ENCODE measurements at regions not wholly inside any gene's neighbourhood (a gene's known extent, or its start where the extent isn't known, plus 50 kb on each side); places are given as distances from the start of the nearest gene placed in this dataset.

DNA sequence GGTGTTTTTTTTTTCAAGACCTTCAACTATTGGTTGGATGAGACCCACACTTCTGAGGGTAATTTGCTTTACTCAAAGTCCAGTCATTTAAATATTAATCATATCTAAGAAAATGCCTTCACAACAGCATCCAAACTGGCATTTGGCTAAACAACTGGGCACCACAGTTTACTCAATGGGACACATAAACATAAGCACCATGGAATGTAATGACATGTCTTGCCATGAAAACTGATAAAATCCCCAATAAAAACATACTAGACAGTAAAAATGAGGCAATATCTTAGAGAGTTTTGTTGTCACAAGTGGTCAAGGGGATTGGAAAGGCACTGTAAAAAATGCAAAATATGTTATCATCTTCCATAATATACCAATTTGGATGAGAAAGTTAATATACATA is 838.8 kb upstream of the ADAMTS5 start:
- no peak overlapping the region for H3K4me3 ChIP-seq (ENCODE audit: low read depth, low read length)

DNA sequence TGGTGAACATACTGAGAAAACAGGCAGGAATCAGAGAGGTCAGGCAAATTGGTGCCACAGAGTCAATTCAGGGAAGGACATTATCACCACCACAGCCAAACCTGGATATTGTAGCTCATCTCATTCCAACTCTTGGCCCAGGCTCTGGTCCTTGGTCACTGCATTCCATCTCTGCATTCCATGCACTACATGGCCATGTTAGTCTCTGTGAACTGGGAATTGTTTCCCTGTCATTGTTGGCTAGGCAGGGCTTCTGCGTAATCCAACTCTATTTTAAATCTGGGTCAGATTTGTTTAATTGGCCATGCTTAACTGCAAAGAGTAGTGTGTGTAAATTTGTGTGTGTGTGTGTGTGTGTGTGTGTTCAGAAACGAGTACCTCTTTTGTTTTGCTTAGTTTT is 837.6 kb upstream of the ADAMTS5 start:
- TF ChIP-seq, protein P1, sequence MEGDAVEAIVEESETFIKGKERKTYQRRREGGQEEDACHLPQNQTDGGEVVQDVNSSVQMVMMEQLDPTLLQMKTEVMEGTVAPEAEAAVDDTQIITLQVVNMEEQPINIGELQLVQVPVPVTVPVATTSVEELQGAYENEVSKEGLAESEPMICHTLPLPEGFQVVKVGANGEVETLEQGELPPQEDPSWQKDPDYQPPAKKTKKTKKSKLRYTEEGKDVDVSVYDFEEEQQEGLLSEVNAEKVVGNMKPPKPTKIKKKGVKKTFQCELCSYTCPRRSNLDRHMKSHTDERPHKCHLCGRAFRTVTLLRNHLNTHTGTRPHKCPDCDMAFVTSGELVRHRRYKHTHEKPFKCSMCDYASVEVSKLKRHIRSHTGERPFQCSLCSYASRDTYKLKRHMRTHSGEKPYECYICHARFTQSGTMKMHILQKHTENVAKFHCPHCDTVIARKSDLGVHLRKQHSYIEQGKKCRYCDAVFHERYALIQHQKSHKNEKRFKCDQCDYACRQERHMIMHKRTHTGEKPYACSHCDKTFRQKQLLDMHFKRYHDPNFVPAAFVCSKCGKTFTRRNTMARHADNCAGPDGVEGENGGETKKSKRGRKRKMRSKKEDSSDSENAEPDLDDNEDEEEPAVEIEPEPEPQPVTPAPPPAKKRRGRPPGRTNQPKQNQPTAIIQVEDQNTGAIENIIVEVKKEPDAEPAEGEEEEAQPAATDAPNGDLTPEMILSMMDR (IDR thresholded peaks at IDR 0.05; ENCODE audit: borderline replicate concordance, insufficient read depth, low read depth, low read length), result no peak

More for the DNA sequence above, 838.8 kb upstream of the ADAMTS5 start:
- TF ChIP-seq, protein P1 (IDR thresholded peaks at IDR 0.05; ENCODE audit: borderline replicate concordance, insufficient read depth, low read depth, low read length), result no peak

DNA sequence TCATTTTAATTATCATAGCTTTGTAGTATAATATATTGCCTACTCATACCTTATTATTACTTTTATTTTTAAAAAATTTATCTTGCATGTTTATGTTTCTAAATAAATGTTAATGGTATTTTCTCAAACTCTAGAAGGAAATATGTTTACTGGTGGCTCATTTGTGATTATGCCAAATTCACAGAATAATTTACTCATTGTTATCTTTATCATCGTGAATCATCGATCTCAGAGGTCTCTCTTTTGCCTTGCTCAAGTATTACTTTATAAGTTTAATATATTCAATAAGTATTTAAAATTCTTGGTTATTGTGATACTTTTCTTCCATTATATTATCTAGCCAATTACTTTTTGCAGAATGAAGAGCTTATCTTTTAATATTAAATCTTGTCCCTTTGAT is 836.7 kb upstream of the ADAMTS5 start:
- TF ChIP-seq, protein P1 (IDR thresholded peaks at IDR 0.05; ENCODE audit: borderline replicate concordance, insufficient read depth, low read depth, low read length), result no peak
- no peak overlapping the region for H3K4me3 ChIP-seq (ENCODE audit: low read depth, low read length)

More for the DNA sequence above, 837.6 kb upstream of the ADAMTS5 start:
- H3K4me3 ChIP-seq (ENCODE audit: low read depth, low read length), result no peak overlapping the region

DNA sequence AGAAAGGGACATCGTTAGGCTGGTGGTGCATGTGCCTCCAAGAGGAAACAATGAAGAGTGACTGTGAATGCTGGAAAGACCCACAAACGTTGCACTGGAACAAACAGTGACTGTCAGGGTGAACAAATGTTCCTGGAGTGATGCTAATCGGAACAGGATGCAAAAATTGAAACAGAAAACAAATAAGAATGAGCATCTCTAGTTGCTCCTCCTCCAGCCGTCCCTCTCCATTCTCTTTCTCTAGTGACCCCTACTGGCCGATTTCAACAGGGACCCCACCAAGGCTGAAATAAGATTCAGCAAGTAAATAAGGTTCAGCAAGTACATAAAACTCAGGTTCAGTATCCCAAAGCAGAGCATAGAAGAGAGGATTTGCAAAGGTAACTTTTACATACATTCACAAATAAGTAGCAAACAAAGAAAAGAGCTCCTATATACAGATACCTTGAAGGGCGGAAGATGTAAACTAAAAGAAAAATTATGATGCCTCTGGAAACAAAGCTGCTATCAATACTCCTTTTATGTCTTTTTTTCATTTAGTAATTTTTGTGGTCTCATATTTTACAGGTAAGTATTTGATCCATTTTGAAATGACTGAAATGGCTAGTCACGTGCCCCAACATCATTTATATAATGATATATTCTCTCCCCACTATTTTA is 836.1 kb upstream of the ADAMTS5 start:
- no peak overlapping the region for H3K4me3 ChIP-seq (ENCODE audit: low read depth, low read length)
- TF ChIP-seq, protein P1 (IDR thresholded peaks at IDR 0.05; ENCODE audit: borderline replicate concordance, insufficient read depth, low read depth, low read length), result peak; percentile 45; the same call in 1 of the 2 replicates

DNA sequence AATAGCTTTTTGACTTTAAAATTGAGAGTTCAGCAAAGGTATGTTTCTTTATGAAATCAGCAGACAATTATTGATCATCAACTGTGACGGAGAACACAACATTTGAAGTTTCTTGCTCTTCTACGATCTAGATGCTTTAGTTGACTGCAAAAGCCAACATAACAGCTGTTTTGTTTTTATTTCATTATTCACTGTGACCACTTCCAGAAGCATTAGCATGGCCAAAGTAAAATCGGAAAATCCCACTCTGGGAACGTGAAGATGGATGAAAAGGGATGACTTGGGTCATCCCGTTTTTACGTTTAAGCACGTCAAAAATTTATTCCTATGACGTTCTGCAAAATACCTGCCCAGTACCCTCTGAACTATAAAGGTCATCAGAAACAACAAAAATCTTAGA is 833.0 kb upstream of the ADAMTS5 start:
- H3K4me3 ChIP-seq (ENCODE audit: low read depth, low read length), result no peak overlapping the region
- TF ChIP-seq, protein P1 (IDR thresholded peaks at IDR 0.05; ENCODE audit: borderline replicate concordance, insufficient read depth, low read depth, low read length), result no peak

DNA sequence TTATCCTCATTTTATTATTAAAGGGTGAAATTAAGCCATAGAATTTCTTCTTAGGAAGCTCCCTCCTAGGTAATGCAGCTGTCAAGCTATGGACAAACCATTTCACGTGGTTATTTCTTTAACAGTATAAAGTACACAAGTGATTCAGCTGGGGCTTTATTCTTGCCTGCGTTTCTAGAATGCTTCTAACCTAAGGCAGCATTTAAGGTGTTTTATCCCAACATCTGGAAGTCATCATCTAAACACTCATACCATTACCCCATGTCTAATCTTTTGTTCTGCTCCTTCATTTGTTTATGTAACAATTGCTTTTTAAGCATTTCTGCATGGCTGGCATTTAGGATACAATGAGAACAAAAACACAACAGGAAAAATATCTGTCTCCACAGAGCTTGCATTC is 829.2 kb upstream of the ADAMTS5 start:
- no peak overlapping the region for H3K4me3 ChIP-seq (ENCODE audit: low read depth, low read length)
- TF ChIP-seq, protein P1 (IDR thresholded peaks at IDR 0.05; ENCODE audit: borderline replicate concordance, insufficient read depth, low read depth, low read length), result no peak

DNA sequence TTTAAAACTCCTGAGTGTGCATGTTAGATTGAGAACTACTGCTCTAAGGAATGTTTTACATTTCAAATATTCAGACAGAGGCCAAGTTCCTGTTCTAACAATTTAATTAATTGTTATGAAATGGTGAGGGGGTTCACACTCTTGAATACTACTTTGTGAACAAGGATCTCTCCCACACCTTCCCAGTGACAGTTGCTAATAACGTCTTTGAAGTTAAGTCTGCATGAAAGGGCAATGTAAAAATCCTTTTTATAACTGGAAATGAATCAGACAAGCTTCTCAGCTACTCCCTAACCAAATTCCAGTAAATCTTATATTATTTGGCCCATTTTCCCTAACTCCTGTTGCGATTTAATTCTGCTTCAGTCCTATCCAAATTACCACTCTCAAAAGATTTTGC is 828.5 kb upstream of the ADAMTS5 start:
- H3K4me3 ChIP-seq (ENCODE audit: low read depth, low read length), result no peak overlapping the region
- TF ChIP-seq, protein P1 (IDR thresholded peaks at IDR 0.05; ENCODE audit: borderline replicate concordance, insufficient read depth, low read depth, low read length), result no peak
